Stomach (tissue), 8 donors: ENCODE measurements at regions not wholly inside any gene's neighbourhood (a gene's known extent, or its start where the extent isn't known, plus 50 kb on each side); places are given as distances from the start of the nearest gene placed in this dataset.

Source experiments
- DNase-seq, 2 donors: peaks; one replicate each; pipeline versions ENCODE4 v3.0.0 to v3.0.0-alpha.2; 2013 to 2019
- H3K27ac ChIP-seq, 5 donors: fragments of 200-600 bp in 4 of 5; sonication (generic) in 4 of 5; one replicate each; pipeline ENCODE4 v1.5.1; 2013 to 2019; ENCODE audit warnings: mild to moderate bottlenecking in 1 of 5, moderate library complexity in 1 of 5
- H3K27me3 ChIP-seq, 3 donors: fragments of 200-600 bp; sonication (generic); one replicate each; pipeline ENCODE4 v1.5.1; 2017 to 2019; ENCODE audit warnings: mixed run types in 1 of 3
- H3K36me3 ChIP-seq, 4 donors: fragments of 200-600 bp; sonication (generic); 1 replicate in 3 of 4; 2 replicates in 1 of 4; pipeline ENCODE4 v1.5.1; 2016 to 2019
- H3K4me1 ChIP-seq, 4 donors: fragments of 200-600 bp; sonication (generic); one replicate each; pipeline ENCODE4 v1.5.1; 2016 to 2019
- H3K4me3 ChIP-seq, 4 donors: fragments of 200-600 bp; sonication (generic) in 3 of 4; one replicate each; pipeline ENCODE4 v1.5.1; 2016 to 2019; ENCODE audit warnings: mild to moderate bottlenecking in 1 of 4
- H3K9me3 ChIP-seq, 4 donors: fragments of 200-600 bp; sonication (generic); one replicate each; pipeline ENCODE4 v1.5.1; 2016 to 2019
- CTCF ChIP-seq, 7 experiments: fragments of 450-650 bp in 4 of 7; fragments of 200-600 bp in 3 of 7; sonication (generic) in 3 of 7; IDR thresholded peaks; one replicate each; pipeline ENCODE4 v1.5.1; 2016 to 2019; ENCODE audit warnings: antibody characterized with exemption in 7 of 7, control low read depth in 2 of 7, mild to moderate bottlenecking in 1 of 7
- EP300 ChIP-seq: sonication (generic); formaldehyde crosslinking; IDR thresholded peaks from one replicate; pipeline ENCODE4 v1.6.1; 2017; ENCODE audit warnings: antibody characterized with exemption
- POLR2A ChIP-seq, 4 donors: fragments of 450-650 bp; IDR thresholded peaks; one replicate each; pipeline ENCODE4 v1.6.1; 2016; ENCODE audit warnings: antibody characterized with exemption in 4 of 4, control low read depth in 2 of 4, mild to moderate bottlenecking in 1 of 4, moderate library complexity in 1 of 4
- POLR2AphosphoS5 ChIP-seq, 3 donors: sonication (generic); formaldehyde crosslinking; IDR thresholded peaks; one replicate each; pipeline ENCODE4 v1.6.1; 2016; ENCODE audit warnings: antibody characterized with exemption in 3 of 3
- WGBS, 5 donors: extraction: QIAGEN DNeasy Blood & Tissue Kit in 3 of 5; methylation state at CpG; one replicate each; pipeline versions ENCODE4 v1.1.5 to v1.1.7; 2013 to 2018; 5-methylcytosine and 5-hydroxymethylcytosine counted together
- intact Hi-C: fragments of 100-400 bp; cut with DNase I; formaldehyde crosslinking; loops from one replicate; pipeline ENCODE4 v1.15.1; 2023; ENCODE audit warnings: low total_unique reads
- donor health status: healthy with polysubstance abuse.
- donor health status: Bipolar disorder and iron deficiency.
- donor health status: healthy.

GRCh38 chr5:97478483-97478882, 295.4 kb upstream of the RIOK2 start:
- no peaks in the 10 kb centered on the region for H3K36me3 ChIP-seq
- H3K27ac ChIP-seq: no peak overlapping the region
- no peak for TF ChIP-seq EP300
- TF ChIP-seq POLR2AphosphoS5 (IDR thresholded peaks at IDR 0.05): no peak
- TF ChIP-seq CTCF (IDR thresholded peaks at IDR 0.05): no peak
- no peak for TF ChIP-seq POLR2A (IDR thresholded peaks at IDR 0.05)
- peak in 1 of 2 donors; percentile 30 for DNase-seq
- H3K9me3 ChIP-seq: no peaks in the 10 kb centered on the region
- no peaks in the 10 kb centered on the region for H3K27me3 ChIP-seq
- H3K4me3 ChIP-seq: no peak overlapping the region
- no peaks in the 10 kb centered on the region for H3K4me1 ChIP-seq
- intact Hi-C loops: no loop called here

DNA sequence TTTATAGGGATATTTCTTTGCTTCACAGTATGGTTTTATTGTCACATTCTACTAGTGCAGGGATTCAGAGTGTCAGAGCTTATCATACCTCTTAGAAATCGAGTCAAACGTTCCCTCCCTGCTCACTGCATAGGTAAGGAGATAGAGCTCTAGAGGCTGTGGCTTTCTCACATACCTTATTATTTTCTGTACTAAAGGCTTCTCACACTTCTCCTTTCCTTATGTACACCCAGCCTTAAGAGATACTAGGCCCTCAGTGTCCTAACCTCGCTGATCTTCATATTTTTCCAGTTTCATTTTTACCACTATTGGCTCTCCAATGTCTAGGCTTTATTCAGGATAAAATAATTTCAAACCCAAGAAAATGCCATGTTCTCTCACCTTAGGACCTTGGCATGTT, 297.3 kb upstream of the RIOK2 start:
- H3K27me3 ChIP-seq: no peaks in the 10 kb centered on the region
- 57 to 74% (median 62%) methylated on average over 3 of the region's 3 CpGs for WGBS, 5 donors
- intact Hi-C loops: no loop called here

DNA sequence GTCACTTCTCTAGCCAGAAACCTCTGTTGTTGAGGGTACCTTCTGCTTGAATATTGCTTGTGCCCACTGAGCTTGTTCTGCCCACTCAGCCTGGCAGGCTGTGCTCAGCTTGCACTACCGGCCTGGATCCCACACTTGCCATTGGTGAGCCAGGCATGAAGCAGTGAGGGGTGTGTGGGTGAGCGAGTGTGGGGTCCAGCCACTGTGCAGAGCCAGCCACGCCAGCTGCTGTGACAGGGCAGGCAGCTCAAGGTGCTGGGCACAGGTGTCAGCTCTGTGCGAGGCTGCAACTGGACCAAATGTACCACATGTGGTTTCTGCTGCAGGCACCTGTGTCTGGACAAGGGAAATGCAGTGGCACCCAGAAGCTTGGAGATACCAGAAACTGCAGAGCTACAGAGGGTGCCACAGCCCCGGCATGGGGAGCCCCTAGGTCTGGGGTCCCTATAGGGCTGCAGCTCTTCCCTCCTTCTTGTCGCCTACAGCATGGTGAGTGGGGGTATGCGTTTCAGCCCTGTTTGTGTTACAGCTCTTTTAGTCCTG, 305.1 kb upstream of the RIOK2 start:
- no peak overlapping the region for H3K27ac ChIP-seq
- no peaks in the 10 kb centered on the region for H3K27me3 ChIP-seq
- intact Hi-C loops: no loop called here
- DNase-seq: no peak
- H3K36me3 ChIP-seq: no peaks in the 10 kb centered on the region
- no peaks in the 10 kb centered on the region for H3K4me1 ChIP-seq
- no peaks in the 10 kb centered on the region for H3K9me3 ChIP-seq
- no peak overlapping the region for H3K4me3 ChIP-seq
- WGBS, 5 donors: 91 to 98% (median 93%) methylated on average over 5 to 7 of the region's 7 CpGs
- TF ChIP-seq CTCF (IDR thresholded peaks at IDR 0.05): no peak
- no peak for TF ChIP-seq POLR2AphosphoS5 (IDR thresholded peaks at IDR 0.05)
- no peak for TF ChIP-seq EP300
- no peak for TF ChIP-seq POLR2A (IDR thresholded peaks at IDR 0.05)

More for the DNA sequence above, 297.3 kb upstream of the RIOK2 start:
- Histone ChIP-seq H3K4me1 (no peaks in the 10 kb centered on the region), H3K36me3 (no peaks in the 10 kb centered on the region), H3K4me3 (no peak overlapping the region), H3K9me3 (no peaks in the 10 kb centered on the region), H3K27ac (no peak overlapping the region)
- no peak for DNase-seq
- TF ChIP-seq EP300 (no peak), POLR2A (IDR thresholded peaks at IDR 0.05) (no peak), CTCF (IDR thresholded peaks at IDR 0.05) (no peak), POLR2AphosphoS5 (IDR thresholded peaks at IDR 0.05) (no peak)

- no peak overlapping the region for H3K4me3 ChIP-seq
- intact Hi-C loops: no loop called here
- H3K27ac ChIP-seq: no peak overlapping the region
- TF ChIP-seq CTCF (IDR thresholded peaks at IDR 0.05): no peak
- TF ChIP-seq POLR2A (IDR thresholded peaks at IDR 0.05): no peak
- TF ChIP-seq POLR2AphosphoS5 (IDR thresholded peaks at IDR 0.05): no peak
- no peak for TF ChIP-seq EP300
- 86 to 94% (median 88%) methylated on average over 5 to 8 of the region's 8 CpGs for WGBS, 5 donors
- H3K36me3 ChIP-seq: no peaks in the 10 kb centered on the region
- no peaks in the 10 kb centered on the region for H3K9me3 ChIP-seq
- DNase-seq: no peak
- no peaks in the 10 kb centered on the region for H3K27me3 ChIP-seq
- no peaks in the 10 kb centered on the region for H3K4me1 ChIP-seq
Observed at GRCh38 chr5:97489010-97489840, 306.2 kb upstream of the RIOK2 start.
